ENCODE measurements at regions not wholly inside any gene's neighbourhood (a gene's known extent, or its start where the extent isn't known, plus 50 kb on each side); places are given as distances from the start of the nearest gene placed in this dataset.

DNA sequence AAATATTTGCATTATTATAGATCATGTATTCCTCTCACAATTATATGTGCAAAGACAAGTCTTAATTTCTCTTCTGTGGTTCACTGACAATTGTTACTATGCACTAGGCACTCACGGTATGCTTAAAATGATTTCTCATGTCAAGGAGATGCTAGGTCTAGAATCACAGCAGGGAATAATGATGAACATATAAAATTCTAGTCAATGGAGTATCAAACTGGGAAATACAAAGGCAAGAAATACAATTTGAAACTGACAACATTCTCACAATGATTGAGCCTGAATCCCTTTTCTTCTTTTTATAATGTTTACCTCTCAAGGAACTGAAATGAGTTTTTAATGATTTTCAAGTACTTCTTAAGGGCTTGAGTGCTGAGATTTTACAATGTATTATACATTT is 302.3 kb upstream of the GRAMD2B start:
- Histone ChIP-seq H3K27me3 (ENCODE audit: control insufficient read depth in 1 of 2, insufficient read depth in 2 of 2, low read length in 2 of 2) (no peaks in the 10 kb centered on the region), H3K4me1 (ENCODE audit: insufficient read depth, low read length) (no peaks in the 10 kb centered on the region), H4K20me1 (ENCODE audit: insufficient read depth, low read length) (no peaks in the 10 kb centered on the region), H2AFZ (ENCODE audit: low read length) (no peak overlapping the region), H3K36me3 (replicated peaks in 1 of 2; ENCODE audit: control insufficient read depth in 1 of 2, insufficient read depth in 2 of 2, low read length in 2 of 2) (no peaks in the 10 kb centered on the region), H3K4me3 (replicated peaks in 1 of 3; ENCODE audit: insufficient read depth in 1 of 3, low read depth in 2 of 3, low read length in 3 of 3) (no peak overlapping the region), H3K9ac (ENCODE audit: insufficient read depth, low read depth, low read length) (no peak overlapping the region), H3K79me2 (ENCODE audit: insufficient read depth, low read length) (no peaks in the 10 kb centered on the region), H3K9me3 (ENCODE audit: low read length) (no peaks in the 10 kb centered on the region), H3K27ac (ENCODE audit: extremely low read length, insufficient read depth, low read length) (no peak overlapping the region), H3K4me2 (ENCODE audit: low read depth, low read length) (no peak overlapping the region)
- in situ Hi-C loops (cut with HindIII; ENCODE audit: extremely low pct_ligation_motif_present, low pct_unique_long_range_greater_than_20kb) (no loop called here), intact Hi-C loops (cut with micrococcal nuclease; ENCODE audit: unreplicated experiment) (no loop called here)
- POLR2A ChIA-PET: no interaction called here
- no peak for FAIRE-seq
- no TSS peak for BruUV-seq (replicated peaks)
- no peak for ATAC-seq
- no peak for DNase-seq (ENCODE audit: low spot score)
- CTCF ChIA-PET (ENCODE audit: low intra/inter-chr PET ratio, low total read pairs): no interaction called here
- TF ChIP-seq ZNF850 (CRISPR knock-in tag; conservative IDR thresholded peaks at IDR 0.05) (no peak), PRPF4 (IDR thresholded peaks at IDR 0.05; ENCODE audit: low read depth, low read length, poor library complexity, severe bottlenecking) (no peak), TBP (CRISPR knock-in tag; IDR thresholded peaks at IDR 0.05) (no peak), FOSL1 (CRISPR knock-in tag; IDR thresholded peaks at IDR 0.05; ENCODE audit: borderline replicate concordance) (no peak), TEAD2 (CRISPR knock-in tag; IDR thresholded peaks at IDR 0.05) (no peak), KAT8 (CRISPR knock-in tag; IDR thresholded peaks at IDR 0.05) (no peak), HMG20A (CRISPR knock-in tag; IDR thresholded peaks at IDR 0.05; ENCODE audit: borderline replicate concordance) (no peak), ELF4 (CRISPR knock-in tag; IDR thresholded peaks at IDR 0.05; ENCODE audit: borderline replicate concordance) (no peak), JDP2 (CRISPR knock-in tag; IDR thresholded peaks at IDR 0.05; ENCODE audit: borderline replicate concordance) (no peak), ZNF773 (CRISPR knock-in tag; IDR thresholded peaks at IDR 0.05; ENCODE audit: borderline replicate concordance) (no peak), ZC3H4 (CRISPR knock-in tag; IDR thresholded peaks at IDR 0.05; ENCODE audit: borderline replicate concordance) (no peak), KLF6 (CRISPR knock-in tag; IDR thresholded peaks at IDR 0.05) (no peak), HOXA3 (CRISPR knock-in tag; IDR thresholded peaks at IDR 0.05) (no peak), ZNF562 (CRISPR knock-in tag; IDR thresholded peaks at IDR 0.05; ENCODE audit: borderline replicate concordance) (no peak)
- TF ChIP-seq, protein P1, sequence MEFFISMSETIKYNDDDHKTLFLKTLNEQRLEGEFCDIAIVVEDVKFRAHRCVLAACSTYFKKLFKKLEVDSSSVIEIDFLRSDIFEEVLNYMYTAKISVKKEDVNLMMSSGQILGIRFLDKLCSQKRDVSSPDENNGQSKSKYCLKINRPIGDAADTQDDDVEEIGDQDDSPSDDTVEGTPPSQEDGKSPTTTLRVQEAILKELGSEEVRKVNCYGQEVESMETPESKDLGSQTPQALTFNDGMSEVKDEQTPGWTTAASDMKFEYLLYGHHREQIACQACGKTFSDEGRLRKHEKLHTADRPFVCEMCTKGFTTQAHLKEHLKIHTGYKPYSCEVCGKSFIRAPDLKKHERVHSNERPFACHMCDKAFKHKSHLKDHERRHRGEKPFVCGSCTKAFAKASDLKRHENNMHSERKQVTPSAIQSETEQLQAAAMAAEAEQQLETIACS (CRISPR knock-in tag; IDR thresholded peaks at IDR 0.05): no peak
- TF ChIP-seq, protein P2, sequence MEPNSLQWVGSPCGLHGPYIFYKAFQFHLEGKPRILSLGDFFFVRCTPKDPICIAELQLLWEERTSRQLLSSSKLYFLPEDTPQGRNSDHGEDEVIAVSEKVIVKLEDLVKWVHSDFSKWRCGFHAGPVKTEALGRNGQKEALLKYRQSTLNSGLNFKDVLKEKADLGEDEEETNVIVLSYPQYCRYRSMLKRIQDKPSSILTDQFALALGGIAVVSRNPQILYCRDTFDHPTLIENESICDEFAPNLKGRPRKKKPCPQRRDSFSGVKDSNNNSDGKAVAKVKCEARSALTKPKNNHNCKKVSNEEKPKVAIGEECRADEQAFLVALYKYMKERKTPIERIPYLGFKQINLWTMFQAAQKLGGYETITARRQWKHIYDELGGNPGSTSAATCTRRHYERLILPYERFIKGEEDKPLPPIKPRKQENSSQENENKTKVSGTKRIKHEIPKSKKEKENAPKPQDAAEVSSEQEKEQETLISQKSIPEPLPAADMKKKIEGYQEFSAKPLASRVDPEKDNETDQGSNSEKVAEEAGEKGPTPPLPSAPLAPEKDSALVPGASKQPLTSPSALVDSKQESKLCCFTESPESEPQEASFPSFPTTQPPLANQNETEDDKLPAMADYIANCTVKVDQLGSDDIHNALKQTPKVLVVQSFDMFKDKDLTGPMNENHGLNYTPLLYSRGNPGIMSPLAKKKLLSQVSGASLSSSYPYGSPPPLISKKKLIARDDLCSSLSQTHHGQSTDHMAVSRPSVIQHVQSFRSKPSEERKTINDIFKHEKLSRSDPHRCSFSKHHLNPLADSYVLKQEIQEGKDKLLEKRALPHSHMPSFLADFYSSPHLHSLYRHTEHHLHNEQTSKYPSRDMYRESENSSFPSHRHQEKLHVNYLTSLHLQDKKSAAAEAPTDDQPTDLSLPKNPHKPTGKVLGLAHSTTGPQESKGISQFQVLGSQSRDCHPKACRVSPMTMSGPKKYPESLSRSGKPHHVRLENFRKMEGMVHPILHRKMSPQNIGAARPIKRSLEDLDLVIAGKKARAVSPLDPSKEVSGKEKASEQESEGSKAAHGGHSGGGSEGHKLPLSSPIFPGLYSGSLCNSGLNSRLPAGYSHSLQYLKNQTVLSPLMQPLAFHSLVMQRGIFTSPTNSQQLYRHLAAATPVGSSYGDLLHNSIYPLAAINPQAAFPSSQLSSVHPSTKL (CRISPR knock-in tag; IDR thresholded peaks at IDR 0.05): no peak
- TF ChIP-seq, protein P3, sequence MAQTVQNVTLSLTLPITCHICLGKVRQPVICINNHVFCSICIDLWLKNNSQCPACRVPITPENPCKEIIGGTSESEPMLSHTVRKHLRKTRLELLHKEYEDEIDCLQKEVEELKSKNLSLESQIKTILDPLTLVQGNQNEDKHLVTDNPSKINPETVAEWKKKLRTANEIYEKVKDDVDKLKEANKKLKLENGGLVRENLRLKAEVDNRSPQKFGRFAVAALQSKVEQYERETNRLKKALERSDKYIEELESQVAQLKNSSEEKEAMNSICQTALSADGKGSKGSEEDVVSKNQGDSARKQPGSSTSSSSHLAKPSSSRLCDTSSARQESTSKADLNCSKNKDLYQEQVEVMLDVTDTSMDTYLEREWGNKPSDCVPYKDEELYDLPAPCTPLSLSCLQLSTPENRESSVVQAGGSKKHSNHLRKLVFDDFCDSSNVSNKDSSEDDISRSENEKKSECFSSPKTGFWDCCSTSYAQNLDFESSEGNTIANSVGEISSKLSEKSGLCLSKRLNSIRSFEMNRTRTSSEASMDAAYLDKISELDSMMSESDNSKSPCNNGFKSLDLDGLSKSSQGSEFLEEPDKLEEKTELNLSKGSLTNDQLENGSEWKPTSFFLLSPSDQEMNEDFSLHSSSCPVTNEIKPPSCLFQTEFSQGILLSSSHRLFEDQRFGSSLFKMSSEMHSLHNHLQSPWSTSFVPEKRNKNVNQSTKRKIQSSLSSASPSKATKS (CRISPR knock-in tag; IDR thresholded peaks at IDR 0.05): no peak
- TF ChIP-seq, protein P4, sequence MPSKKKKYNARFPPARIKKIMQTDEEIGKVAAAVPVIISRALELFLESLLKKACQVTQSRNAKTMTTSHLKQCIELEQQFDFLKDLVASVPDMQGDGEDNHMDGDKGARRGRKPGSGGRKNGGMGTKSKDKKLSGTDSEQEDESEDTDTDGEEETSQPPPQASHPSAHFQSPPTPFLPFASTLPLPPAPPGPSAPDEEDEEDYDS (CRISPR knock-in tag; IDR thresholded peaks at IDR 0.05): no peak
- WGBS (ENCODE audit: low lambda C conversion rate): 45% methylated on average over 1 of the region's 1 CpG

Measured in HepG2 (cell line).